Astrocyte (in vitro differentiated cells and primary cell): ENCODE measurements at regions not wholly inside any gene's neighbourhood (a gene's known extent, or its start where the extent isn't known, plus 50 kb on each side); places are given as distances from the start of the nearest gene placed in this dataset.

Experiments
- CTCF ChIP-seq: IDR thresholded peaks from 2 replicates; pipeline ENCODE4 v1.5.1; 2011; ENCODE audit warnings: low read depth, mild to moderate bottlenecking, inconsistent platforms, low read length, moderate library complexity; ENCODE audit not compliant: insufficient read depth
- EZH2 ChIP-seq: IDR thresholded peaks from 2 replicates; pipeline ENCODE4 v1.6.1; 2012; ENCODE audit warnings: mild to moderate bottlenecking, low read length, inconsistent platforms; ENCODE audit not compliant: insufficient read depth

- TF ChIP-seq CTCF = no peak
- no peak for TF ChIP-seq EZH2
Measured at GRCh38 chr16:48438414-48438813, 53.2 kb upstream of the SIAH1 start.
